HepG2 (cell line): ENCODE measurements at regions not wholly inside any gene's neighbourhood (a gene's known extent, or its start where the extent isn't known, plus 50 kb on each side); places are given as distances from the start of the nearest gene placed in this dataset.

Experiments
- KDM5B ChIP-seq: sonication (generic); formaldehyde crosslinking; IDR thresholded peaks from 2 replicates; pipeline ENCODE4 v1.4.0; 2020; ENCODE audit warnings: missing genetic modification reagents, mild to moderate bottlenecking, borderline replicate concordance
- SKIL ChIP-seq: sonication (generic); formaldehyde crosslinking; IDR thresholded peaks from 2 replicates; pipeline ENCODE4 v1.8.0; 2022; ENCODE audit warnings: missing genetic modification reagents, mild to moderate bottlenecking, moderate library complexity, borderline replicate concordance

GRCh38 chr17:83155128-83156121, 76.0 kb downstream of the METRNL start:
- TF ChIP-seq SKIL (CRISPR knock-in tag): no peak
- TF ChIP-seq KDM5B (CRISPR knock-in tag): no peak
